GM04504 (cell line): ENCODE measurements at regions not wholly inside any gene's neighbourhood (a gene's known extent, or its start where the extent isn't known, plus 50 kb on each side); places are given as distances from the start of the nearest gene placed in this dataset.

ENCODE experiments used
- DNase-seq: peaks from one replicate; pipeline ENCODE4 v3.0.0-alpha.2; 2012; ENCODE audit warnings: low read depth

DNA sequence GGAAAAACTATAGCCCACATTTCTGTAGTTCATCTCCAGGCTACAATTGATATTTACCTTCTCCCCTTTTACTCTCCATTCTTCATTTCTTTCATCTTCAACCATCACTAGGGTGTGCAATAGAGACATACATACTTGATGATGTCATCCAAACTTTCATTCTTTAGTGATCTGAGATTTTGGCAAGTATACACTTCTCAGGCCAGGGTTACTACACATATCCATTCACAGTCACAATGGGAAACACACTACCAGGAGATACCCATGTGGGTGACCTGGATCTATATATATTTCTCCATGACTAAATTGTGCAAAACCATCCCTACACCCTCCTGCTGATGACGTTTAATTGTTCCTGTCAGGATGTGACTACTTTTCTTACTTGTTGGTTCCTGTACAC lies 769.5 kb upstream of the DPPA4 start:
- DNase-seq = no peak

DNA sequence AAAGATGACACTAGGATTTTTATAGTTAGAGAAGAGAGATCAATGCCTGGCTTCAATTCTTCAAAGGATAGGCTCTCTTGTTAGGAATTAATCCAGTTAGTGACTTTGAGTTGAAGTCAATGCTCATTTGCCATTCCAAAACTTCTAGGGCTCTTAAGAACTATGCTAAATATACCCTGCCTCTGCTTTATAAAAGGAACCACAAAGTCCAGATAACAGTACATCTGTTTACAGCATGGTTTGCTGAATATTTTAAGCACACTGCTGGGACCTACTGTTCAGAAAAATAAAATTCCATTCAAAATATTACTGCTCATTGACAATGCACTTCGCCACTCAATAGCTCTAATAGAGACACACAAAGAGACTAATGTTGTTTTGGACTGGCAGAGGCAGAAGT lies 786.6 kb upstream of the DPPA4 start:
- DNase-seq = no peak

DNA sequence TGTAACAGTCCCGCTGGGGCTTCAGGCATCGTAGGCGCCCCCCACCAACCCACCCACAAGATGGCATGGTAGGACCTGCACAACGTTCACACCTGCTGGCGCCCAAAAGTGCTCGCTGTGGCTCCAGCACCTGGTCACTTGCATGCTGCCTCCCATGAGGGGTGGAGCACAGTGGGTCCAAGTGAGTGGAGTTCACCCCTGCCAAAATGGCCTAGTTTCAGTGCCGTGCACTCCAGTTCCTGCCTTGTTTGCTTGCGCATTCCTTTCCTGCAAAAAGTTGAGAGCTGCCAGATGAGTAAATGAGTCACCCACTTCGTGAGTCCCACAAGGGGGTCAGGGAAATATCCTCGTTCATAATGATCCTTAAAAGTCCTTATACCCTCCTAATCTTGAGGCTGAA lies 788.7 kb upstream of the DPPA4 start:
- no peak for DNase-seq

DNA sequence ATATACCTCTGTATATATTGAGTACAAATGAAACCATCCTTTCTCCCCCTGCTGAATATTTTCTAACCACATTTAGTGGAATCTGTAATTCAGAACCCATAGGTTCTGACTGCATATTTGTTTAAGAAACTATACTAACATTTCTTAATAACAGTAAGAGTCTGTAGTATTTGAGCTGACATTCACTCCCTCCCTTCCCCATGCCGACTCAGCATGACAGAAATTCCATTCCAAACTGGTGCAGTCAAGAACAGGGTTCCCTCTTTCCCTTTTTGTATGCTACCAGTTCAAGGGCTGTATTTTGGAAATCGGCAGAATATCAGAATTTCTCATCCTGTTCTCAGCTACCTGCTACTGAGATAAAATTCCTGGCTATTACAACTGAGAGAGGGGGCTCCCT lies 796.6 kb upstream of the DPPA4 start:
- DNase-seq = no peak

DNA sequence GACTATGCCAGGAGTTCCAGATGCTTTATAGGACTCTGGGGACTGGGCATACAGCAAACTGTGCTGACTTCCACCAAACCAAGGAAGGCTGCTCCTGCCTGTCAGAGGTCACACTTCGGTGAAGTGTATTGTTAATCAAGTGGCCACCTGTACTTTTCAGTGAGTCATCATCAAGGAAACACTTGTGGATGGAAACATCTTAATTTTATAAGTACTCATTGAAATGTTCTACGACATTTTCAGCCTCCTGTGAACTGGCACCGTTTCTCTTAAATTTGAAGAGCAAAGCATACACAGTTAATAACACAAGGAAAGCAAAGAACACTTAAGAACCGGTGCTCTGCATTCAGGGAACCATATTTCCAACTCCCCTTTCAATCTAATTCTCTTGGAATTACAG lies 801.7 kb upstream of the DPPA4 start:
- no peak for DNase-seq

DNA sequence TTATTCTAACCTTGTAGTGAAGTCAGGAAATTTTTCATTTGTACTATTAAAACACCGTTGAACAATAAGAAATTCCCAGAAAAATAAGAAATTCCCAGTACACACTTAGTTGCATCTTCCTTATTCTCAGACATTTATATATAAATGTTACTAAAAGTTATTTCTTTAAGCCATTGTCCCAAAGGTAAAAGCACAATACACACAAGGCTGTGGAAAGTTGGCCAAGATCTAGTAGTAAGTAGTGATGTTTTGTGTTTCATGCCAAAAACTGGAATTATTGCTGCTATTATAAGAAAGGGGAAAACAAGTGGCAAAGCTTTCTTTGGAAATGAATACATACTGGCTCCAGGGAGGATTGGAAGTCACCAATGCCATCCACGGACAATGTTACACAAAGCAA lies 802.5 kb upstream of the DPPA4 start:
- no peak for DNase-seq

DNA sequence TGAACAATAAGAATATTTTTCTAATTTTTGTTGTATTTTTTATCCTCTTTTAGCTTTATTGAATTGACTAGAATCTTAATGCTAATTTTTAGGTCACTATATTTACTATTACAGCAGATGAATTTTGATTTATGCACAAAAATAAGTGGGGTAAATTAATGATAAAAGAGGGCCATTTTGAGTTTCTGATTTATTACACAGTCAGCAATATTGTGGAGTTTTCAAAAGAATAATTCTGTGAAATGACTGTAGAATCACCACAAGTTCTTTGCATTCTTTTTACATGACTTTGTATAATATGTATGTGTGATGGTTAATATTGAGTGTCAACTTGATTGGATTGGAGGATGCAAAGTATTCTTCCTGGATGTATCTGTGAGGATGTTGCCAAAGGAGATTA lies 812.4 kb upstream of the DPPA4 start:
- DNase-seq = no peak

DNA sequence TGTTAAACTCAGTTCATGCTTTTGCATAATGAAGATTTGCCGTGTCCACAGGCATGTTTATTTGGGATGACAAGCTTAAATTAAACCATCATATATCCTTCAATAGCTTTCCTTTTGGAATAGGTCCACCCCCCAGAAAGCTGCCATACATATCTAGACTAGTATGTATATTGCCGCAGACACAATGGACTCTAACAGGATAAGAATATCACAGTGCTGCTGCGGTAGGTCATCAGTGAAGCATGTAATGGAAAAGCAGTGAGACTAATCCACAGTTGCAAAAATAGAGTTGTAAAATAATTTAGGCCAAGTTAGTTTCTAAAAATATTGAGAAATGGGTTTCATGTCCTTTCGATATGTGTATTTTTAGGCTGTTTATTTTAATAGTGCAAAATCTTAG lies 819.9 kb upstream of the DPPA4 start:
- DNase-seq = no peak

DNA sequence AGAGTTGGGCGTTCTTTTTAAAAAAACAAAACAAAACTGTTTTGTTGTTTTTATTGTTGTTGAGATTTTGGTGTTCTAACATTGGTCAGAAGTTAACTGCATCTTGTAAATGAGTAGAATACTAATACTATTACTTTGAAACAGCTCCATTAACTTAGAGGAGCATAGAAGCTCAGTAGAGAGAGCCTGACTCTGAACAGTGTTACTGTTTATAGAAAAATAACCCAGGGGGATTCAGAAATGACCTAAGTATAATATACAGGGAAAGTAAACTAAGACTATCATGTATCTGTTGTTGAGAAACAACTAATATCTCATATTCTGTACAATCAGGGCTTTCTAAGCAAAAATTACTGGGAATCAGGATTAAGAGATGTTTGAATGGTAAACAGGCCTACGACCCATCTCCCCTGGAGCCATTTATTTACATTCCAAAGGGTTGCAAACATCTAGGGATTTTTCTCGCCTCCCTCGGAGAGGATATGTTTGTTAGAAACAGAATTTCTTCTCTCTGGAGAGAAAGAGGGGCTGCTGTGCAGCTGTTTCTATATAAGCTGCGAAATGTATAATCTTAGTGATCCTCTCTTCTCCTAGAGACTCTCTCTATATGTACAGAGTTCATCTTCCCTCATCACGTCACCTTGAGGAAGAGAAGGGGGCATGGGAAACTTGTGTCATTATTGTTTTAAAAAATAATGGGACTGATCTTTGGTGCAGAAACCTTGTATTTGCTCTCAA lies 827.5 kb upstream of the DPPA4 start:
- no peak for DNase-seq

DNA sequence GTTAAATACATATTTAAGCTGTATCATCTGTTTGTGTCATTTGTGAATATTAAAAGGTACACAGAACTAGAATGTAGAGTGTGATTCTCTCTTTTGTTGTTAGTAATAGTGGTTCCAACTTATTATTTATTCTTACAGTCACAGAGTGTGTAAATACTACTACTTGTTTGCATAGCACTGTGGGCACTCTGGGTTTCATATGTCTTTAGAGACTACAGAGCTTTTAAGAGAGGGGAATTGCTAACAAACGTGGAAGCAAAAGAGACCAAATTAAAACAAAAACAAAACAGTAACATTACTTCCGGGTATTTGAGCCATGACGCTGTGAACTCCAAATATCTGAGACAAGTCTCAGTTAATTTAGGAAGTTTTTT lies 828.0 kb upstream of the DPPA4 start:
- DNase-seq = no peak

DNA sequence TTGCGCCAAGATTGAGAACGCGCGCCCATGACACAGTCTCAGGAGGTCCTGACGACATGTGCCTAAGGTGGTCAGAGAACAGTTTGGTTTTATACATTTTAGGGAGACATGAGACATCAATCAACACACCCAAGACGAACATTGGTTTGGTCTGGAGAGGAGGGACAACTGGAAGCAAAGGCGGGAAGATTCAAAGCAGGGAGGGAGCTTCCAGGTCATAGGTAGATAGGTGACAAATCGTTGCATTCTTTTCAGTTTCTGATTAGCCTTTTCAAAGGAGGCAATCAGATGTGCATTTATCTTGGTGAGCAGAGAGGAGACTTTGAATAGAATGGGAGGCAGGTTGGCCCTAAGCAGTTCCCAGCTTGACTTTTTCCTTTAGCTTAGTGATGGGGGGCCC lies 828.4 kb upstream of the DPPA4 start:
- no peak for DNase-seq

DNA sequence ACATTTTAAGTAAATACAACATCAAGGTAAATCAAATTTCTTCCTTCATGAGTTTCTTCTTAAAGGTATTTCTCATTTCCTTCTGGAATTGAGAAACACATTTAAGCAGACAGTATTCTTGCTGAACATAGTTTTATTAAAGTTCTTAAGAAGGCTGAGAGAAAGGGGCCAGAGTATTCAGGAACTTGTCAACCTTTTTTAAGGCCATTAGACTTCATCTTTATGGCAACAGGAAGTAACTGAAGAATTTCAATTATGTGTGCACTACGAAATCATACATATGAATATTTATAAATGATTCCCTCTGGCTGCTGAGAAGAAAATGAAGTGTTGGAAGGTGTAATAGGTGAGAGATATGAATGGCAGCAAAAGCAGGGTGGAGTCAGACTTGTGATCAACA lies 829.4 kb upstream of the DPPA4 start:
- no peak for DNase-seq

DNA sequence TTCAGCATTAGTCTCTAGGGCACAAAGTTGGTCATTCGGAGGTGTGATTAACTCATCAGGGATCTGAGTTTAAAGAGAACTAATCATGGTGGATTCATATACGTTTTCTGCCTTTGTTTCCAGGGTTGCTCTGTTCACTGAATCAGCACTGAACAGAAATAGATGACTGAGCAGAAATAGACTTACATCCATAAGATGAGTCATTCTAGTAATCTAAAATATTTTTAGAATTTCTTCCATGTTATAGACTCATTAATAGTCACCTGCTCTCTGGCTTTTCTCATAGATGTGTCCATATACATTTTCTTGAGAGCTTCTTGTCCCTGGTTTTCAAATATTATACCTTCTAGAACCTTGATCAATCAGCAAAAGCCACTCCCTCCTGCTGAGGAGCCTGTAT lies 837.6 kb upstream of the DPPA4 start:
- no peak for DNase-seq

DNA sequence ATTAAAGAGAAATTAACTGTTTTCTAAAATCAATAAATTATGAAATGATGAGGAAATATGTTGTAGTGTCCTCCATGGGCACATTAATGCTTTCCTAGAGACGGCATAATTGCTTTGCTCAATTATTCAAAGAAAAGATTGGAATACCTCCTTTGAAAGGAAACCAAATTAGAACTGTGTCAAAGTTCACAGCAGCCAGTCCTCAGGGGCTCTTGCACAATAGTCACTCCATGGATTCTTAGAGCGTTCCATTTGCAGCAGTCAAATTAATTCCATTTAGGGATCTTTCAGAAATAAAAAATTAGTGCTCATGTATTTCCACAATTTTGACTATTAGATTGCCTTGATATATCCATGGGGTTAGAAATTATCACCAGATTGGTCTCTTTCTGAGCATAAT lies 841.6 kb upstream of the DPPA4 start:
- peak; percentile 7 for DNase-seq

DNA sequence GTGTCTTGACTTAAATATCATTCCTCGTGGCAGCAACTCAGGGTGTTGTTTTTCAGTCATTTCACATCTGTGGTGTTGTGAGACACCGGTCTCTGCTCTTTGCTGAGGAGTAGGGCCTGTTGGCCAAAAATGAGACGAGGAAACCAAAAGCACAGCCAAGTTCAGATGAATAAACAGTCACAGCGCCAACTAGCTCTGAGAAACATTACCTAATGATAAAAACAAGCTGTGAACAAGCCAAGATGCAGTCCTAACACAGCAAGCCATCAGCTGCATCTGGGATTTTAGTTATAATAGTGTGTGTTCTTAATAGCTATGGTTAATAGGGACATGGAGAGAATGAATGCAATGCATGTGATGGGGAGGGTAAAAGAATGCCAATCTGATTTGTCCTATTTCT lies 843.4 kb upstream of the DPPA4 start:
- peak; percentile 31 for DNase-seq

DNA sequence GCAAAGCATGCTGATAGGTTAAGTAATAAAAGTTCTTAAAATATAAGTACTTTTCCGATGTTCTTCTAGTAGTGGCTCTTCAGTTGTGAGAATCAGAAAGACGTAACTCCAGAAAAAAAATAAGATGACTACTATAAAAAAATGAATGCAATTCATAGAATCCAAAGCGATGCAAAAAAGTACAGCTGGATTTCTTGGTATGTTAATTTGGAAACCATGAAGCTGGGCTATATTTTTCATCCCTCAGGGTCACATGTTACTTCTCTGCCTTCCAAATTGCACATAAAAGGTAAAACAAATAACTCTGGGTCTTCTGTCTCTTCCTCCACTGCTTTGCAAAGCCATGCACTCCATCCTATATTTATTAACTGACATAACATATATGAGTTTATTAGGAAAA lies 843.9 kb upstream of the DPPA4 start:
- DNase-seq = no peak

DNA sequence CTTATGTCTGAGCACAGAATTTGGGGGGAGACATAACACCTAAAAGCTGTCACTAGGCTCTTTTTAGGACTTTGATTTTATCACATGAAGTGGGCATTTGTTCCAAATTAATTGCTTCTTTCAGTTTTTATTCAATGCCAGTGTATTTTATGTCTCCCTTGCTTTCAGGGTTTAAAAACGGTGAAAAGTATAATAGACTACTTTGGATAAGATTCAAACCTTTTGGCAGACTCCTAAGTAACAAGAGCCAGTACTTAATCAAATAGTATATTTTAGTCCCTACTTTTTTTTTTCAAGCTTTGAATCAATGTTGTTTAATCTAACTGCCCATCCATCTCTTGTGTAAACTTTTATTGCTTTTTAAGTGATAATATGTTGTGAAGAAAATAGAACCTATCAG lies 847.2 kb upstream of the DPPA4 start:
- DNase-seq = no peak

DNA sequence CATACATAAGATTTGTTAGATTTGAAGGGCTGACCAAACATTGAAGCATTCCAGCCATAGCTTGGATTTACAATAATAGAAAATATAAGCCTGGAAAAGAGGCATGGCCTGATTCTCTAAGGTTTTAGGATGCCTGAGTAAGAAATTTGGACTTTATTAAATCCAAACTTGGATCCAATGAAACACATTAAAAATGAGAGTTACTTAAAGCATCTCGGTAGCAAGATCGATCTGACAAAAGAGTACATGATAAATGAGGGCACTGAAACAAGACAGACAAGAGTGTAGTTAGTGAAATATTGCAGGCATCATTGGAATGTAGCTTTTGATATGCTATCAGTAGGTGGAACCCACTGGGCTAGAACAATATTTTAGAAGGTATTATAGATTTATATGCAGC lies 855.7 kb upstream of the DPPA4 start:
- no peak for DNase-seq

DNA sequence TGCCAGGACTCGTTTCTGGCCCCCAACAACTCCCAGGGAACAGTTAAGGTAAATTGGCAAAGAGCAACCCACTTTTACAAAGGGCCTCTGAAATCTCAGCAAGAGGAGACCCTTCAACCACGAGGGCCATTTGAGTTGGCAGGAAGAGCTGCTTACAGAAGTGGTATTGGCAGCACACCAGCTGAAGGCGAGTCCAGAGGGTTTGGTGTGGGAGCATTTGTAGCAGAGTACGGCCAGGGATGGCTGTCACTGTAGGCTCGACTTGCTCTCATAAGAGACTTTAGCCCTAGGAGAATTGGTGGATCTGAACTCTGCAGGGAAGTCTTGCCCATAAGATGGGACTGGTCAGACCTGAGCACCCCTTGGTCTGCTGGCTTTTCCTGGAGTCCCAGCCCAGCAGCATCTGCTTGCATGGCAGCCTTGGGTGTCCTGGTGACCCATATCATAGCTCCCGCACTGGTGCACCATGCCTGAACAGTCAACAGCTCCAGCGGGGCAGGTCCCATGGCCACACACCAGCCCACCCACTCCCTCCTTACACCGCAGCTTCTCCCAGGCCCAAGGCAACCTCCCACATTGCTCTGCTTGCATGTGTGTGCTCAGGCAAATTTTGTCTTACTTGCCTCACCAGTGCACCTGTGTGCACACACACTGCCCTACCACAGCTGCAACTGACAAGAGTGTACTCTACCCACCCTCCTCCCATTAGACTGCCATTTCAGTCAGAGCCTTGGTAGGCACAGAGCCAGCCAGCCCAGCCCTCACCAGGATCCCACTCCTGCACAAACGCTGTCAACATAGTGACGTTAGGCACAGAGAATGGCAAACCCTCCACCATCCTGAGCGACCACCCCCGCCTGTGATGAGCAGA lies 861.6 kb upstream of the DPPA4 start:
- DNase-seq = no peak

DNA sequence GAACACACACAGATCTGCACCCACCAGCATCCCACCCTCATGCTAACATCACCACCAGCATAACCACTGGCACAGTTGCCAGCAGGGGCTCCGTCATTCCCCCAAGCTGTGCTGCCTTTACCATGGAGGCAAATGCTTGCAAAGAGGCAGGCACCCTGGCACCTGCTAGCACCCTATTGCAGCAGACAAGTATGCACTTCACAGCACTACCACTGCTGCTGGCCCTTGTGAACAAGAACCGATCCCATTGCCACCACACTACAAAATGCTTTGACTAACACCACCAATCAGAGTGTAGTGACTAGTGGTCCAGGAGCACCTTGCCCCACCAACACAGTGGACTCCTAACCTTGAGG lies 862.2 kb upstream of the DPPA4 start:
- DNase-seq = no peak

DNA sequence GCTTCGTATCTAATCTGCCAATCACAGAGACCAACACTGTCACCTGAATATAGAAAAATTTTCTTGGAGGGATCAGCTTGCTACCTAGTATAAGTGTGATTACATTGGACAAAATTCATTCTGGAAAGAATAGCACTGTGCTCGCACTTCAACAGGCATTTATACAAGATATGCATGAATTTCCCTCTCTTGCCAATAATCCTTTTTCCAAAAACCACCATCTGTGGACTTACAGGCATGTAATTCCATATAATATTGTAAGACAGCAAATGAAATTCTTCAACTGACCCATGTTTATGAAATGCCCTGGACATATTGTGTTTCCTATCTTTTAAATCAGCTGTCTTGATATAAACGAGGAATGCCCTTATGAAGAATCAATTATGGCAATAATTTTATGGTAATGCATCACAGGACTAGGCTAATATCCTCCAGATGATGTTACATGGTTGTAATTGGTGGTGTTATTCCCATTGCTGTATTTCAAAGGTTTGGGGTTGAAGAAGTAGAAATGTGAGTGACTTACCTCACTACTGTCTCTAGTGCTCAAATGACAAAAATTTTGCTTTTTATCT lies 861.4 kb upstream of the NECTIN3 start:
- no peak for DNase-seq

DNA sequence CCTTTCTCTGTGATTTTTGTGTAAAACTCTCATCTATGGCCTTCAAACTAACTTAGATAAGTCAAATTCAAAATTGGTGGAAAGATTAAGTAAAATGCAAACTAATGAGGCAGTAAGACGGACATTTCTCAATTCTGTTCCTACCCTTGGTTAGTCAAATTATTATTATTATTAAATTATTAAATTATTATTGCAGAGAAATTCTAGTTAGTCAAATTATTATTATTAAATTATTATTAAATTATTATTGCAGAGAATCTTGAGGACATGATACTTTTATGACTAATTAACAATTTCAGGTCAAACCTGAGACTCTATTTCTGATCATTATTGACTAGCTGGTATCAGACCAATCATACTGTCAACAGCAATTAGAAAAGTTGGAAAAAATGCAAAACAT lies 845.0 kb upstream of the NECTIN3 start:
- no peak for DNase-seq

DNA sequence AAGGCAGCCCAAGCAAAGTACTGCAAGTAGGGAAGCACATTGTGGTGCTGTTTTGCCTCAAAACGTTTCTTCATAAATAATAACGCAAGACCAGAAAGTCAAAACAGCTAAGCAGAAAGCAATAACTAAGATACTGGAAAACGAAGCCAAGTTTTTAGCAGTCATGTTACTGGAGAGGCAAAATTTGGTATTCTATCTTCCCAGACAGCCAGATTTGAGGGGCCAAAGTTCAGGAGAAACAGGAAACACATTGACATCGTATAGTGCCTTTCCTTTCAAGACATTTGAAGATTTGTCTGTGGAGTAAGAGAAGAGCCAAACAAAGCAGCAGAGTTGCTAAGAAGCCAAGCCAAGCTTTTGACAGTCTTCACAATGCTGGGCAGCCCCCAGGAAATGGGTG lies 843.6 kb upstream of the NECTIN3 start:
- no peak for DNase-seq

DNA sequence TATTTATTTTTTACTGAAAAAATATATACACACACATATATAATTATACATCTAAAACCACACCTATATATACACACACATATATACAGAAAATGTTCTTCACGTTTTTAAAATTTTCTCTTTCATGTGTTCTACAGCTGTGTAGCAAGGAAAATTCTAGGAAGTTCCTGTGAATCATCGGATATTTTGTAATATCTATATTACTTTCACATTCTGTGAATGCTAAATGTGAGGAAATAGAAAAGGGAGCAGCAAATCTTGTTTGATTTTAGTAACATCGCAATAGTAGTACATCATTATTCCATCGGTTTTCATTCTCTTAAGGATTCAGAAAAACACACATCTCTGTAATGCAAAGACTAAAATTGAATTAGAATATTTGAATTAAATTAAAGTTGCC lies 836.8 kb upstream of the NECTIN3 start:
- DNase-seq = no peak
